GM21423 (cell line): ENCODE measurements at regions not wholly inside any gene's neighbourhood (a gene's known extent, or its start where the extent isn't known, plus 50 kb on each side); places are given as distances from the start of the nearest gene placed in this dataset.
"Not testable (repeated sequence)": the region's sequence is repeated elsewhere in the genome, so short reads cannot be mapped to it uniquely, and the experiment has no call there.

Experiments
- ATAC-seq: cut with Tn5 transposase; IDR thresholded peaks from one replicate; pipeline ENCODE4 v1.9.1; 2021; ENCODE audit warnings: mild to moderate bottlenecking, moderate library complexity; ENCODE audit not compliant: unreplicated experiment

GRCh38 chr2:226300196-226300886 lies 499.3 kb downstream of the IRS1 start:
- ATAC-seq = no peak

- no peak for ATAC-seq
Measured at GRCh38 chr2:226299771-226300170, 499.8 kb downstream of the IRS1 start.

GRCh38 chr2:226295681-226296080 lies 503.9 kb downstream of the IRS1 start:
- ATAC-seq = no peak

GRCh38 chr2:226295123-226295522 lies 504.5 kb downstream of the IRS1 start:
- no peak for ATAC-seq

GRCh38 chr2:226291281-226291680 lies 508.3 kb downstream of the IRS1 start:
- not testable (repeated sequence) for ATAC-seq

- ATAC-seq = no peak
Measured at GRCh38 chr2:226286916-226287315, 512.7 kb downstream of the IRS1 start.

- no peak for ATAC-seq
Measured at GRCh38 chr2:226283796-226284195, 515.8 kb downstream of the IRS1 start.

- ATAC-seq = no peak
Measured at GRCh38 chr2:226282151-226282550, 517.5 kb downstream of the IRS1 start.

GRCh38 chr2:226280136-226280535 lies 519.5 kb downstream of the IRS1 start:
- not testable (repeated sequence) for ATAC-seq

- no peak for ATAC-seq
Measured at GRCh38 chr2:226275215-226275614, 524.4 kb downstream of the IRS1 start.

GRCh38 chr2:226274143-226274542 lies 525.5 kb downstream of the IRS1 start:
- ATAC-seq = no peak

GRCh38 chr2:226273440-226273839 lies 526.2 kb downstream of the IRS1 start:
- no peak for ATAC-seq

GRCh38 chr2:226272435-226272834 lies 527.2 kb downstream of the IRS1 start:
- no peak for ATAC-seq

GRCh38 chr2:226270285-226271058 lies 529.1 kb downstream of the IRS1 start:
- no peak for ATAC-seq

- no peak for ATAC-seq
Measured at GRCh38 chr2:226267516-226268289, 531.9 kb downstream of the IRS1 start.

GRCh38 chr2:226256709-226257376 lies 542.8 kb downstream of the IRS1 start:
- no peak for ATAC-seq

- no peak for ATAC-seq
Measured at GRCh38 chr2:226256237-226256636, 543.4 kb downstream of the IRS1 start.

GRCh38 chr2:226251661-226252060 lies 548.0 kb downstream of the IRS1 start:
- no peak for ATAC-seq

GRCh38 chr2:226247289-226248275 lies 552.0 kb downstream of the IRS1 start:
- ATAC-seq = no peak

- no peak for ATAC-seq
Measured at GRCh38 chr2:226234187-226234586, 565.4 kb downstream of the IRS1 start.
